ENCODE measurements at regions not wholly inside any gene's neighbourhood (a gene's known extent, or its start where the extent isn't known, plus 50 kb on each side); places are given as distances from the start of the nearest gene placed in this dataset.
"Not testable (repeated sequence)": the region's sequence is repeated elsewhere in the genome, so short reads cannot be mapped to it uniquely, and the experiment has no call there.

DNA sequence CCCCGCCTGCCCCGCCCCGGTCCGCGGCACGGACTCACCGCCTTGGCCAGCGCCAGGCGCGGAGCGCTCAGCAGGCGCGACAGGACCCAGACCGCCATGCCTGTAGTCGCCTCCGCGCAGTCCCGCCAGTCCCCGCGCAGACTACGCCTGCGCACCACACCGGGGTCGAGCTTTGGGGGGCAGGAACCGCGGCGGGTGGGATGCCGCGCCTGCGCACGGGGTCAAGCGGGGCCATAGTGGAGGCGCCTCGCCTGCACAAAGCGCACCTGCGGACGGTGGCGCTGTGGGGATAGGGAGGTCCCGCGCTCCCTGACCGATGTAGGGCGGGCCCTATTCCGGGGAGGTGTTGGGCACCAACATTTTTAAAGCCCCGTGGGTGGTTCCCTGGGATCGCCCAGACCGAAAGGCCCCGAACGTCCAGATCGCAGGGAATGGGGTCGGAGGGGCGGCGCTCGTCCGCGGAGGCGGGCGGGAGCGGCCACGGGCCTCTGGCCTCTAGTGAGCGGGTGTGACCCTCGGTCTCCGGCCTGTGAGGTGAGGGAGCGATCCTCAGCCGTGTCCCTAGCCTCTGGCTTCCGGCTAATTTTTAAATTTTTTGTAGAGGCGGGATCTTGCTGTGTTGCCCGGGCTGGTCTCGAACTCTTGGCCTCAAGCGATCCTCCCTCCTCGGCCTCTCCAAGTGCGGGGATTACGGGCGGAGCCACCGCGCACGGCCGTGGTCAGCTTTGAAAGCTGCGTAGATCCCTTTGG lies 70.8 kb upstream of the LPCAT1 start:
- Histone ChIP-seq H3K27ac (peak overlapping the region; percentile 53 to 89 (median 84)), H3K9me3 (no peaks in the 10 kb centered on the region), H3K36me3 (peaks cover 0 to 3% (median 0%) of the 10 kb centered on the region in 9 donors), H3K27me3 (peaks cover 0 to 12% (median 3%) of the 10 kb centered on the region in 7 donors), H3K4me3 (peak overlapping the region; percentile 30 to 67 (median 63)), H3K4me1 (peaks cover 0 to 8% (median 0%) of the 10 kb centered on the region in 9 donors)
- peak; percentile 95 to 97 (median 96) for ATAC-seq
- intact Hi-C loops (cut with DNase I): no loop called here
- 13 to 21% methylated on average over 77 to 78 of the region's 78 CpGs for WGBS, 2 donors
- TF ChIP-seq, protein P1, sequence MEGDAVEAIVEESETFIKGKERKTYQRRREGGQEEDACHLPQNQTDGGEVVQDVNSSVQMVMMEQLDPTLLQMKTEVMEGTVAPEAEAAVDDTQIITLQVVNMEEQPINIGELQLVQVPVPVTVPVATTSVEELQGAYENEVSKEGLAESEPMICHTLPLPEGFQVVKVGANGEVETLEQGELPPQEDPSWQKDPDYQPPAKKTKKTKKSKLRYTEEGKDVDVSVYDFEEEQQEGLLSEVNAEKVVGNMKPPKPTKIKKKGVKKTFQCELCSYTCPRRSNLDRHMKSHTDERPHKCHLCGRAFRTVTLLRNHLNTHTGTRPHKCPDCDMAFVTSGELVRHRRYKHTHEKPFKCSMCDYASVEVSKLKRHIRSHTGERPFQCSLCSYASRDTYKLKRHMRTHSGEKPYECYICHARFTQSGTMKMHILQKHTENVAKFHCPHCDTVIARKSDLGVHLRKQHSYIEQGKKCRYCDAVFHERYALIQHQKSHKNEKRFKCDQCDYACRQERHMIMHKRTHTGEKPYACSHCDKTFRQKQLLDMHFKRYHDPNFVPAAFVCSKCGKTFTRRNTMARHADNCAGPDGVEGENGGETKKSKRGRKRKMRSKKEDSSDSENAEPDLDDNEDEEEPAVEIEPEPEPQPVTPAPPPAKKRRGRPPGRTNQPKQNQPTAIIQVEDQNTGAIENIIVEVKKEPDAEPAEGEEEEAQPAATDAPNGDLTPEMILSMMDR (IDR thresholded peaks at IDR 0.05): peak in 7 of 9 donors; percentile 24 to 59 (median 47)
- peak; percentile 76 to 82 for DNase-seq

DNA sequence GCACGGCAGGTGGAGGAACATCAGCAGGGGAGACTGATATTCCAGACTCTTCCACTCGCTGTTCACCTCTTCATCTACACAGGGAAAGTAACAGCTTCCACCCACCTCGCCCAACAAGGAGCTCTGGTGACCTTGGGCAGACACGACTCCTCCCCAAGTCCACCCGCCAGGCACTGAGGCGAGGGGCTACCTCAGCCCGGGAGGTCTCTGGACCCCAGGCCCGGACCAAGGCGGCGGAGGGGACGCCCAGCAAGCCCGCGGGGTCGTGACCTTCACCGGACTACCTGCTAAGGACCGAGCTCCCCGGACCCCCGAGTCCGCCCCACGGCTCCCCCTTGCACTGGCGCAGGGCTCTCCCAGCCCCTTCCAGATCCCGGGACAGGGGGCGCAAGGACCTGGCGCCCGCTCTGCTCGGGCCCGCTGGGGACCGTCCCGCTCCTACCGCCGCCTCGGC lies 70.2 kb upstream of the LPCAT1 start:
- Histone ChIP-seq H3K4me1 (peaks cover 0 to 8% (median 0%) of the 10 kb centered on the region in 9 donors), H3K27ac (peak overlapping the region; percentile 53 to 89 (median 84)), H3K27me3 (peaks cover 0 to 12% (median 3%) of the 10 kb centered on the region in 7 donors), H3K36me3 (peaks cover 0 to 8% (median 0%) of the 10 kb centered on the region in 9 donors), H3K4me3 (peak overlapping the region; percentile 30 to 67 (median 63)), H3K9me3 (no peaks in the 10 kb centered on the region)
- ATAC-seq (peak in 4 of 8 donors; percentile 18 to 34 (median 21)), DNase-seq (no peak)
- intact Hi-C loops (cut with DNase I): no loop called here
- 12 to 16% methylated on average over 25 to 32 of the region's 32 CpGs for WGBS, 2 donors
- TF ChIP-seq, protein P1 (IDR thresholded peaks at IDR 0.05): no peak

DNA sequence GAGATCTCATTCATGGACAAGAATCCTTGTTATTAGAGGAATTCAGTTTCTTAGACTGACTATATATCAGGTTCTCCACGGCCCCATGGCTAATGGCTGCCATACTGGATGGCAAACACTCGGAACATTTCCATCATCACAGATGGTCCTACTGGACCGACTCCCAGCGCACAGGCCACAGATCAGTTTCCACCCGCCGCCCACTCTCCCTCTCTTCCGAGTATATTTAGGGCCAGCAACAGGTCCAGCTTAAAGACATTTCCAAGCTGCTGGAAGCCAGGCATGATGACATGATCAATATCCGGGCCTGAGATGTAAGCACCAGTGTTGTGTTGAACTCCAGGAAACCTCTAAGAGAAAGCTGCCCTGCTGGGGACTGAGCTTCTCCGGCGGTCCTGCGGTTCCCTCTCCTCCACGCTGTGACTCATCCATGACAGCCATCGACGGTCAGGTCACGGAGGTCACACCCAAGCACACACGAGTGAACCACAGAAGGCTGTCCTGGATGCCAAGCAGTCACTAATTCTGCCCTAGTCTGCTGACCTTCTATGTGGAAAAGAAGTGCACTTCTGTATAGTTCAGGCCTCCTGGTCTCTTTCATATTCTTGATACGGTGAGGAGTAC lies 64.4 kb upstream of the LPCAT1 start:
- H3K27me3 ChIP-seq; DNase-seq; intact Hi-C loops (cut with DNase I); H3K9me3 ChIP-seq; H3K4me3 ChIP-seq; H3K27ac ChIP-seq; H3K4me1 ChIP-seq: not testable (repeated sequence)
- peak in 1 of 8 donors; percentile 42 for ATAC-seq
- peaks cover 0 to 29% (median 0%) of the 10 kb centered on the region in 9 donors for H3K36me3 ChIP-seq
- 91 to 92% methylated on average over 17 of the region's 17 CpGs for WGBS, 2 donors

DNA sequence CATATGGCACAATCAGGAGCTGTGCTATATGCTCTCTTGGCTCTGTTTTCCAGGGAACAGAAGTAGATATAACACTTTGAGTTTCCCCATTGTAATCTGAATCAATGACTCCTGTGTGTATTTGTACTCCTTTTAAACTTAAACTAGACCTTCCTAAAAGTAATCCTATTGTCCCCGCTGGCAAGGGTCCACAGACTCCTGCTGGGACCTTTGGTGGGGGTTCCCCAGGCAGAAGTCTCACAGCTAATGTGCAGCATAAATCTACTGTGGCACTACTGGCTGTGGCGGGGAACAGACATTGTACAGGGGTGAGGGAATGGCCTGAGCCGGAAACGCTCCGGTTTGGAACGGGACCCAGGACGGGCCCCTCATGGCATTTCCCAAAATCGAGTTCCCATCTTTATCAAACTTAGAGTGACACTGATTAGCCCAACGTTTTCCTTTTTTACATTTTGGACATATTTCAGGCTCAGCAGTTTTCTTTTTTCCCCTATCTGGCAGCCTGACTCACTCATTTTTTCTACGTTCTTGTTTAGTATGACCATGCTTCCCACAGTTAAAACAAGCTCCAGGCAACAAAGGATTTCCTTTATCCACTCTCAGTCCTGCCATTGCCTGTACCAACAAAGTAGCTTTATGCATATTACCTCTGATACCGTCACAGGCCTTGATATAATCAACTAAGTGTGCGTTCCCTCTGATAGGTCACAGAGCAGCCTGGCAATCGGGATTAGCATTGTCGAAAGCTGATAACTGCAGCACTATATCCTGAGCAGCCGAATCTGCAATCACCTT lies 59.5 kb upstream of the LPCAT1 start:
- H3K36me3 ChIP-seq: peaks cover 0 to 46% (median 5%) of the 10 kb centered on the region in 9 donors
- H3K27me3 ChIP-seq; intact Hi-C loops (cut with DNase I); H3K27ac ChIP-seq; DNase-seq; H3K9me3 ChIP-seq; ATAC-seq; H3K4me1 ChIP-seq; H3K4me3 ChIP-seq: not testable (repeated sequence)
- 75 to 80% methylated on average over 15 of the region's 15 CpGs for WGBS, 2 donors

DNA sequence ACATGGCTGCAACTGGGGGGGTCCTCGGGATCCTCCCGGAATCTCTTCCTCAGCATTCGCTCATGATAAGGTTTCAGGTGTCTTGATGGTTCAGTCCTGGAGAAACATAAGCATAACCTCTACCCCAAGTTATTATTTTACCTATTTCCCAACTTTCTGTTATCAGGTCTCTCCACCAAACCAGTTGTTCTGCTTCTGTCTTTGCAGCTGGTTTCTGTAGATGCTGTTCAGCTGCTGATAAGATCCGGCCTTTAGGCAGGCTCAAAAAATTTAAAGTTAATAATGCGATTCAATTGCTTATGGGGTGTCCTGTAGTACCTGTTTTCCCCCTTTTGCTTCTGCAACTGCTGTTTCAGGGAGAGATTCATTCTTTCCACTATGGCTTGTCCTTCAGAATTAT lies 55.6 kb upstream of the LPCAT1 start:
- H3K4me1 ChIP-seq; ATAC-seq; H3K27me3 ChIP-seq; intact Hi-C loops (cut with DNase I); DNase-seq; H3K4me3 ChIP-seq; H3K9me3 ChIP-seq; H3K27ac ChIP-seq: not testable (repeated sequence)
- WGBS, 2 donors: 95 to 98% methylated on average over 5 of the region's 5 CpGs
- peaks cover 0 to 41% (median 11%) of the 10 kb centered on the region in 9 donors for H3K36me3 ChIP-seq

DNA sequence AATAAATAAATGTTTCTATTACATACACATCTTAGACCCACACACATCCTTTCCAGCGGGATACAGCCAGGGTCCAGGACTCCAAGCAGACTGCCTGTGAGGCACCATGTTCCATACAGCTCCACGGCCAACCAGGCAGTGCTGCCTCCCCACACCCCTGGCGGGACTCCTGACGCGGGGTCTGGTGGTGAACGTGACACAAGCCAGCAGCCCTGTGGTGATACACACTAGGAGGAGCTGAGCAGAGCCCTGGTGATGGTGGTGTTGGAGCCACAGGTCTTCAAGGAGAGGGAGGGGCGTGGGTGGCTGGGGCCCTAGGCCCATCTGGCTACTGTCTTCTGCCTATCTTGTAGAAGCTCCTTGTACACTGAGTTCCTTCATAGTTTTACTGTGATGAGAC lies 53.1 kb upstream of the LPCAT1 start:
- H3K4me3 ChIP-seq; H3K27ac ChIP-seq; H3K4me1 ChIP-seq; H3K27me3 ChIP-seq; intact Hi-C loops (cut with DNase I); DNase-seq; H3K9me3 ChIP-seq: not testable (repeated sequence)
- peaks cover 0 to 49% (median 11%) of the 10 kb centered on the region in 9 donors for H3K36me3 ChIP-seq
- peak in 1 of 8 donors; percentile 16 for ATAC-seq
- WGBS, 2 donors: 78 to 80% methylated on average over 7 of the region's 7 CpGs

DNA sequence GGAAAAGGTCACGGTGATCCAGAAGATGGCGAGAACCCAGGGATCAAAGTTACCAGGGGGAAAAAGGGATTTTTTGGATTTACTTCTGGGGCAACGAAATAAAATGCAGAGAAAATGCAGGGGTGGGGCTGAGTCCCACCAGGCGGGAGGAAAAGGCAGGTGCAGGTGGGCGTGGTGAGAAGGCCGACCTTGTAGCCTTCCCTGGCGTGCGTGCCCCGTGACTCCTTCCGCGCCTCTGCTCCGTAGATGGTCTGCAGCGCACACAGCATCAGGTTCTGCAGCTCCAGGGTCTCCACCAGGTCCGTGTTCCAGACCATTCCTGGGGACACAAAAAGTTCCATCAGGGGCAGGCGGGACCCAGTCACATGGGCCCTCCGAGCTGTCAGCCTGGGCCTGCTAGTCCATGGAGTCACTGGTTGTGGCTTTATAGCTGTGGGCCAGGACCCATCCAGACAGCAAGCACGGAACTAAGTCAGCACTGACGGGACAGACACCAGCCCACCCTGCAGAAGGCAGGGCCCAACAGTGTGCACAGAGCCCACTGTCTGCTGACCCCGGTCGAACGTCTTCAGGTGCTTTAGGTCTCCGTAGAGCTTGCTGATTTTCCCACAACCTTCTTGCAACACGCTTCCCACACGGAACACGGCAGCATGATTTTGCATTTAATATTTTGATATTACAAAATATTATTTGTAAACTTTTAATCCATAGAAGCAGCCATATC lies 52.4 kb upstream of the LPCAT1 start:
- 94% methylated on average over 22 to 23 of the region's 25 CpGs for WGBS, 2 donors
- peaks cover 0 to 48% (median 11%) of the 10 kb centered on the region in 9 donors for H3K36me3 ChIP-seq
- H3K4me1 ChIP-seq; H3K27me3 ChIP-seq; H3K9me3 ChIP-seq; DNase-seq; H3K4me3 ChIP-seq; H3K27ac ChIP-seq; intact Hi-C loops (cut with DNase I): not testable (repeated sequence)
- ATAC-seq: peak in 1 of 8 donors; percentile 44

DNA sequence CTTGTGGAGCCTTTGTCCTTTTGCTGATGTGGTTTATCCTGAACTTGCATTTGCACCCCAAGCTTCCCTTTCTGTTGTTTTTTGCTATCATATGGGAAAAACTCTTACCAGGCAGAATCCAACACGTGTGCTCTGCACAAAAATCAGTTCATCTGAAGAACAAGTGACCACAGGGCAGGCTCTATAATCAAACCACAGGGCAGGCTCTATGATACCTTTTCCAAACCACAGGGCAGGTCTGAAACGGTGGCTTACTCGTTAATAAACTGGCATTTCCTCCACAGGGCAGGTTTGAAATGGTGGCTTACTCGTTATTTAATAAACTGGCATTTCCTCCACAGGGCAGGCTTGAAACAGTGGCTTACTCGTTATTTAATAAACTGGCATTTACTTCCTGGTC lies 51.7 kb upstream of the LPCAT1 start:
- ATAC-seq; DNase-seq; H3K27ac ChIP-seq; H3K27me3 ChIP-seq; H3K9me3 ChIP-seq; H3K4me3 ChIP-seq; H3K4me1 ChIP-seq; intact Hi-C loops (cut with DNase I): not testable (repeated sequence)
- H3K36me3 ChIP-seq: peaks cover 0 to 48% (median 11%) of the 10 kb centered on the region in 9 donors
- 71 to 87% methylated on average over 5 of the region's 5 CpGs for WGBS, 2 donors

Data from heart right ventricle (tissue), 16 donors.